GM18909 (cell line): ENCODE measurements at regions not wholly inside any gene's neighbourhood (a gene's known extent, or its start where the extent isn't known, plus 50 kb on each side); places are given as distances from the start of the nearest gene placed in this dataset.
"Not testable (repeated sequence)": the region's sequence is repeated elsewhere in the genome, so short reads cannot be mapped to it uniquely, and the experiment has no call there.

Experiments used
- ATAC-seq: cut with Tn5 transposase; IDR thresholded peaks from one replicate; pipeline ENCODE4 v1.9.1; 2021; ENCODE audit warnings: mild to moderate bottlenecking; ENCODE audit not compliant: unreplicated experiment, poor library complexity

DNA sequence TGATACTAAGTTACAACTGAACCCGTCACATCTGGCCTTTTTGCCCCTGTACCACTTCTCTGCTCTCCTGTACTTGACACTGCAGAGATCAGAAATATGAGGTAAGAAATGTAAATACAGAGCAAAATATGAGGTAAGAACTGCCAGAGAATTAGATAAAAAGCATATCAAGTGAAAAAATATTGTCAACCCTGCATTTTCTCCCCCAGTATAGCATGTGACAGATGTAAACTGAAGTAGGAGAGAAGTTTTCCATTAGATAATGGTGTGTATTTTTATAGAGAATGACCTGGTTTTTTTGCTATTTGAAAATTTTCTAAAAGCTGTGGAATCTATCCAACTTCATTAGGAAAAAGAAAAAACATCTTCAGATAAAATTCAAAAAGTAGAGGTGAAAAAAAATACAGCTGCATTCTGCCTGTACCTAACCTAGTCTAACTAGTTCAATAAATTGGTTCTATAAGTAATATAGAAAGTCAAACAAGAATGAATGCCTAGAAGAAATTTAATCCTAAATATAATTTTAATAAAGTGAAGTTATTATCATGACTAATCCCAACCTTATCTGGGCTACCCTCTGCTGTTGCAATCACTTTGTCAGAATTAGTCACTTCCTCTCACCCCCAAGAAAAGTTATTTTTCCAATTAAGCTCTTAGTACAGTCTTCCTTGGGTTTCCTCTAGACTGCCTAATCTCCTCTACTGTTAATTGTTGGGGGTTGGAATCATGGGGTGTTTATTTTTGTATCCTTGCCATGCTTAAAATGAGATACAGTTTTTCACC is 210.0 kb downstream of the RASSF9 start:
- ATAC-seq, result no peak

DNA sequence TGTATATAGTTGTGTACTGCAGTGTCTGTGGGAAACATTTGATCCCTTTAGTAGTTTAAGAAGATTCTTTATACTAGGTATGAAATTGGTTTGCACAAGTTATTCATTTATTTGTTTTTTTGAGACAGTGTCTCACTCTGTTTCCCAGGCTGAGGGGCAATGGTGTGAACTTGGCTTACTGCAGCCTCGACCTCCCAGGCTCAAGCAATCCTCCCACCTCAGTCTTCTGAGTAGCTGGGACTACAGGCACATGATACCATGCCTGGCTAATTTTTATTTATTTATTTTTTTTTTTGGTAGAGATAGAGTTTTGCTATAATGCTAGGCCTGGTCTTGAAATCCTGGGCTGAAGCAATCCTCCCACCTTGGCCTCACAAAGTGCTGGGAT is 209.4 kb downstream of the RASSF9 start:
- ATAC-seq, result no peak

DNA sequence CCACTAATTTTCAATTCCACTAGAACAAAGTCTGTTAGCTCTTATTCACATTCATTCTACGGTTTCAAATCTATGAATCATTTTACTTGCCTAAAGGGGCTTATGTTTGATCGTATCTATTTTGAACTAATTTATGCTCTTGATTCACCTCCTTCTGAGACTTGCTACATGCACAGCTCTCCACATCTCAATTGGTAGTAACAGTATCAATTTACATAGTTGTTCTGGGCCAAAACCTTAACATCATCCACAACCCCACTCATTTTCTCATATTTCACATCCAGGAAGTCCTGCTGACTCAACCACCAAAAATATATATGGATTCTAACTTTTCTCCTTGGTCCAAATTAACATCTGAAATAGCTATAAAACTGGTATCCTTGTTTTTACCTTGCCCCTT is 208.6 kb downstream of the RASSF9 start:
- no peak for ATAC-seq

GRCh38 chr12:85628562-85628961 is 207.6 kb downstream of the RASSF9 start:
- ATAC-seq, result not testable (repeated sequence)

DNA sequence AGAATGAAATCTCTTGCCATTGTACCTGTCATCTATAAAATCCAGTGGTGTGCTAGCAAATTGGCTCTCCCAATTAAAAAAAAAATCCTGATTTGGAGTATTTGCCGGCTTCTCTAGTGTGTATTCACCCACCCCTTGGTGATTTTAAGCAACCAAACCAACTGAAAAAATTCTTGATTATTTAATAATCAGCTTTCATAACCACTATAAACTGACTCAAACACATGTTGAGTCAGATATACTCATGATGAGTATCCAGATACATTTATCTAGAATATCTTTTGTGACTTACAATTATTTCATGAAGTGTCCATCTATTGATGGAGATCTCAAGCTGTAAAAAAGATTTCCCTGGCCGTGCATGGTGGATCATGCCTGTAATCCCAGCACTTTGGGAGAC is 205.4 kb downstream of the RASSF9 start:
- no peak for ATAC-seq

DNA sequence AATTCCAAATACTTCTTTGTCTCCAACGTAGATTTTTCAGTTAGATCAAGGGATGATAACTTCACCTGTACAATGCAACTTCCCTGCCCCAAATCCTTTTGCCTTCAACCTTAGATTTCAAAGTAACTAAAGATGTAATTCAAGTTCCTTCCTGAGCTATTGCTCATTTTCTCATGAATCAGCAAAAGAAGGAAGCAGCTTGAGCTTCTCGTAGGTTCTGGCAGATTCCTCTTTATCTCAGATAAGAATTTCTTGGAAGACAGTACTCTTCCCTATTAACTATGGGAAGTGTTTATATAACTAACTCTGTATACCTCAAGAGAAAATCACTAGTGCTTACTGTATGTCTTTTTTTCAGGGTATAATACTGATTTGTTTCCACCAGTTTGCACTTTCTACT is 203.8 kb downstream of the RASSF9 start:
- ATAC-seq, result no peak

DNA sequence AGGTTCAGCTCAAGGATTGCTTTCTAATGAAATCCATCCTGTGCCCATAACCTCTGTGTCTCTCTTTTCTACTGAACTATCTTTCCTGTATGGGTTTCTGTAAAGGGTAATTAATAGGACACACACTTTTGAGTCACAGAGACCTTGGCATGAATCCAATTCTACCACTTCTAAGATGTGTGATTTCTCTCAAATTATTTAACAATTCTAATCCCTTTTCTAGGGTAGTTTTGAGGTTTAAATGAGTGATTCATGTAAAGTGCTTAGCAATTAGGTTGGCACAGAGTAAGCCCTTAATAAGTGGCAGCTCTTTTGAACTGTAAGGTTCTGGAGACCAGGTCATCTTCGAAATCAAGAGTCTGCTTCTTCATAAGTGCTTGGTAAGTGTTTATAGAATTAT is 202.7 kb downstream of the RASSF9 start:
- no peak for ATAC-seq

DNA sequence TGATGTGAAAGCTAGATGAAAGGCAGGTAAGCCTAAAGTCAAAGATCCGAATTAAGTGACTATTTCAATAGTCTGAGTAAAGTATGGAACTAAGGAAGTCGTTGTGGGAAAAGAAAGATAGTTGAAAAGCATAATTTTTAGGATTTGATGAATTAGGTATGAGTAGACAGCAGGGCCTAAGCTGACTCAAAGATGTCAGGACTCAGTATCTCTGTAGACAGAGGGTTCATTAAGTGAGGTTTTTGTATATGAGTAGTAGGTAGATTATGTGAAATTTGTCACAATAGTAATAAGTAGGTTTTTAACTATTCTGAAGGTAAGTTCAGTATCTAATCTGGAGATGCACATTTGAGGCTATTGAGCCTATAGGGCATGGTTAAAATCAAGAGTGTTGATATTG is 196.4 kb downstream of the RASSF9 start:
- ATAC-seq, result no peak

DNA sequence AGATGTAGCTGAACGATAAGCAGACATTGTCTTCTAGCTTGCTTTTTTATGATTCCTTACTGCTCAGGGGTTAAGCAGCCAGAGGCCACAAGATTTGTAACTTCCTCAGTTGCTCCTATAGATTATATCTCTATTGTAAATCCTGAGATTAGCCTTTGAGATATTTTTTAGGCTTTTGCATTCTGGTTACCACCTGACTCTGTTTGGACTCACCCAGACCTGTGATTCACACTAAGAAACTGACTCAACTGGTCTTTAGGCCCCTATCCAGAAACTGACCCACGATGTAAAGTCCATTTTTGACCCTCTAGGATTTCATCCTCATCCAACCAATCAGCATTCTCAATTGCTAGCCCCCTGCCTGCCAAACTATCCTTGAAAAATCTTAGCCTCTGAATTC is 194.4 kb downstream of the RASSF9 start:
- no peak for ATAC-seq

GRCh38 chr12:85642288-85642687 is 193.9 kb downstream of the RASSF9 start:
- ATAC-seq, result no peak

DNA sequence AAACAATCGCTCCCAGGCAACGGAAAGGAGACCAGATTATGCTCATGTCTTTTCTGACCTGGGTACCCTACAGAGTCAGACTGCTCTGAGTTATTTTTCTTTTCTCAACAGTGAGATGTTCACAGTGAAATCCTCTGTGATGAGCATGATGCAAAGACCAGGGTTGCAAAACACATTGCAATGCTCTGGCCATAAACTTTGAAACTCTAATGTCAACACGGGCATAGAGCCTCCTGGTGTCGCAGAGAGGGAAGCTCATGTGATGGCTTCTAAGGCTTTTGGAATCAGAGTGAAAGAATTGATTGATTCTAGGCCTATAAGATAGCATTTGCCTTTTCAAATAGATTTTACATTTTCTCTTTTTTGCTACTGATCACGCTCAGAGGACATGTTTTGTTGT is 193.4 kb downstream of the RASSF9 start:
- ATAC-seq, result no peak

DNA sequence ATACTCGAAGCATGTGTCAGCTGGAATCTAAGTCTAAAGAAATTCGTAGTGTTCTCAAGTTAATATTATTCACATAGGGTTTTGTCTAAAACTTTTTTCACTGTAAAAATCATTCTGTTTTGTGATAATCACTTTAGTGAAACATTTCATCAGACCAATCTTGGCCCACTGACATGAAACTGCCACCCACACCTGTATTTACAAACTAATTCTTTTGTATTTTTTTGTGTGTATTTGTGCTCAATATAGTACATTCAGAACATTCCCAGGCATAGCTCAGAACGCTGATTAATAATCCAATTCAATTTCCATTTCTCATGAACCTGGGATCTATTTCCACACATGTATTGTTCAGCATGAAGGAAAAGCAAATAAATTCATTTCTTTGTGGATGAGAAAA is 191.7 kb downstream of the RASSF9 start:
- no peak for ATAC-seq

GRCh38 chr12:85653731-85654455 is 182.3 kb downstream of the RASSF9 start:
- no peak for ATAC-seq

- no peak for ATAC-seq
These were observed 181.8 kb downstream of the RASSF9 start for GRCh38 chr12:85654456-85654840.

- ATAC-seq, result no peak
These were observed 179.6 kb downstream of the RASSF9 start for GRCh38 chr12:85656561-85656960.

DNA sequence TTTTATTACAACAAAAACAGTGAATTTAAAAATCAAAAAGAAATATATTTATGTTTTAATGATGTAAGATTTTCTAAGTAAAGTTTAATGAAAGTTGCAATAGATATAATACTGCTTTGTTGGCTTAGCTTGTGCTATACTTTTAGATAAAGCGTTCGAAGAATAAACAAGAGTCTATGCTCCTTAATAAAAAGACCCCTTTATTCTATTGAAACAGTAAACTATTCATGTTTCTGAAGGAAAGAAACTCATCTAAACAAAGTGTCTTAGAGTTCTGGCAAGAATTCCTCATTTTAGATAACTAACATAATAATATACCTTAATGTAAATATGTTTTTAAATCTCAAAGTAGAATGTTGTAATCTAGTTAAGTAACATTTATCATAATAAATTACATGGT is 179.0 kb downstream of the RASSF9 start:
- ATAC-seq, result no peak

DNA sequence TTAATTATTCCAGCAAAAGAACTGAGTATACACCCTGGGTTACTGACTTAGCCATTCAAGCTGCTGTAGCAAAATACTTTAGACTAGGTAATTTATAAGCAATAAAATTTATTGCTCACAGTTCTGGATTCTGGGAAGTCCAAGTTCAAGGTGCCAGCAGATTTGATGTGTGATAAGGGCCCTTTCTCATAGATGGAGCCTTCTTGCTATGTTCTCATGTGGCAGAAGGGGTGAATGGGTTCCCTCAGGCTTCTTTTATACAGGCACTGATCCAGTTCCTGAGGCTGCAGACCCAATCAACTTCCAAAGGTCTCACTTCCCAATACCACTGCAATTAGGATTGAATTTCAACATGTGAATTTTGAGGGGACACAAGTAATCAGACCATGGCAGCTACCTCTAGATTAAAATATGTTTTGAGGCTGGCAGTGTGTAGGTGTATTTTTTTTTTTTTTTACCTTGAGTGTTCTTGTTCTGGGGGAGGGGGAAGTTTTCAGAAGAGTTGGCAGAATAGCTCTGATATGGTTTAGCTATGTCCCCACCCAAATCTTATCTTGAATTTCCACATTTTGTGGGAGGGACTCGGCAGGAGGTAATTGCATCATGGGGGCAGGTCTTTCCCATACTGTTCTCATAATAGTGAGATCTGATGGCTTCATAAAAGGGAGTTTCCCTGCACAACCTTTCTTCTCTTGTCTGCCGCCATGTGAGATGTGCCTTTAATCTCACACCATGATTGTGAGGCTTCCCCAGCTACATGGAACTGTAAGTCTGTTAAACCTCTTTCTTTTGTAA is 178.2 kb downstream of the RASSF9 start:
- no peak for ATAC-seq

DNA sequence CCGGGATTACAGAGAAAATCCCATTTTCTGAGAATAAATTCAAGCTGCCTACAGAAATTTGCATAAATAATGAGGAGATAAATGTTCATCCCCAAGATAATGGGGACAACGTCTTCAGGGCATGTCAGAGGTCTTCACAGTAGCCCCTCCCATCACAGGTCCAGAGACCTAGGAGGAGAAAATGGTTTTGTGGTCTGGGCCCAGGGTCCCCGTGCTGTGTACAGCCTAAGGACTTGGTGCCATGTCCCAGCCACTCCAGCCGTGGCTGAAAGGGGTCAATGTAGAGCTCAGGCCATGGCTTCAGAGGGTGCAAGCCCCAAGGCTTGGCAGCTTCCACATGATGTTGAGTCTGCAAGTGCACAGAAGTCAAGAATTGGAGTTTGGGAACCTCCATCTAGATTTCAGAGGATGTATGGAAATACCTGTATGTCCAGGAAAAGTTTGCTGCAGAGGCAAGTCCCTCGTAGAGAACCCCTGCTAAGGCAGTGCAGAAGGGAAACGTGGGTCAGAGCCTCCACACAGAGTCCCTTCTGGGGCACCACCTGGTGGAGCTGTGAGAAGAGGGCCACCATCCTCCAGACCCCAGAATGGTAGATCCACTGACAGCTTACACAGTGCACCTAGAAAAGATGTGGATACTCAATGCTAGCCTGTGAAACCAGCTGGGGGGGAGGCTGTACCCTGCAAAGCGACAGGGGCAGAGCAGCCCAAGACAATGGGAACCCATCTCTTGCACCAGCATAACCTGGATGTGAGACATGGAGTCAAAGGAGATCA is 176.3 kb downstream of the RASSF9 start:
- ATAC-seq, result no peak

- no peak for ATAC-seq
These were observed 174.6 kb downstream of the RASSF9 start for GRCh38 chr12:85661461-85662206.

DNA sequence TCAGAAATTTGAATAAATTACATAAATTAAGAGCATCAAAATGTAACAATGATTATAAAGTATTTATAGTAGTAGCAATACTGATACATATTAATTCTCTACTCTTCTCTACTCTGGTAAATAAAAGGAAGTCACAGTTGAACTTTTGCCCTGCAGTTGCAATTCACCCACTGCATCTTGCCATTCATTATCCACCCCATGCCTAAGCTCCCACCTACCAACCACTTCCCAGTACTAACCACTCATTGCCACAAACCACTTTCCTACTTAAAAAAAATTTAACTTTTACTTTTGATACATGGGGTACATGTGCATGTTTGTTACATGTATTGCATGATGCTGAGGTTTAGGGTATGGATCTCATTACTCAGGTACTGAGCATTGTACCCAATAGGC is 174.0 kb downstream of the RASSF9 start:
- ATAC-seq, result no peak
